PC-3 (cell line): ENCODE measurements at regions not wholly inside any gene's neighbourhood (a gene's known extent, or its start where the extent isn't known, plus 50 kb on each side); places are given as distances from the start of the nearest gene placed in this dataset.

ENCODE experiments used
- ATAC-seq: fragments of 200-7000 bp; cut with Tn5 transposase; 2 replicates; pipeline ENCODE4 v1.9.1; 2020; ENCODE audit warnings: mild to moderate bottlenecking, moderate library complexity
- BruUV-seq: library from RNA; stranded (reverse); fragments of 400-500 nt; replicated peaks from 2 replicates; lab custom pipeline; 2021; lab: Mats Ljungman, UMichigan
- CTCF ChIA-PET: fragments of 300-600 bp; sonication (Branson Sonifier 250); formaldehyde crosslinking; loops from one replicate; lab custom pipeline; 2022; ENCODE audit warnings: antibody characterized with exemption; lab: Charles Lee
- POLR2A ChIA-PET: fragments of 300-600 bp; sonication (Branson Sonifier 250); formaldehyde crosslinking; loops from one replicate; lab custom pipeline; 2022; ENCODE audit warnings: antibody characterized with exemption; ENCODE audit not compliant: unreplicated experiment; lab: Charles Lee
- DNase-seq: peaks from one replicate; pipeline ENCODE4 v3.0.0-alpha.2; 2015
- H2AFZ ChIP-seq: fragments of 300-600 bp; sonication (generic); 2 replicates; pipeline ENCODE4 v1.6.0; 2016; ENCODE audit warnings: antibody characterized with exemption, low read length
- H3F3A ChIP-seq: fragments of 300-600 bp; sonication (generic); one replicate; pipeline ENCODE4 v1.6.0; 2017; ENCODE audit warnings: antibody characterized with exemption, low read length, control low read depth, mild to moderate bottlenecking; ENCODE audit not compliant: unreplicated experiment
- H3K27ac ChIP-seq: fragments of 300-600 bp; sonication (generic); 2 replicates; pipeline ENCODE4 v1.5.1; 2016; ENCODE audit warnings: mild to moderate bottlenecking, low read length
- H3K27me3 ChIP-seq: fragments of 300-600 bp; sonication (generic); 2 replicates; pipeline ENCODE4 v1.6.1; 2016; ENCODE audit warnings: low read length, mixed read lengths
- H3K36me3 ChIP-seq: fragments of 300-600 bp; sonication (generic); 2 replicates; pipeline ENCODE4 v1.6.1; 2016; ENCODE audit warnings: low read depth, mixed run types, low read length, mixed read lengths
- H3K4me1 ChIP-seq: fragments of 300-600 bp; sonication (generic); 2 replicates; pipeline ENCODE4 v1.5.1; 2016; ENCODE audit warnings: low read length; ENCODE audit not compliant: insufficient read depth
- H3K4me2 ChIP-seq: fragments of 300-600 bp; sonication (generic); 2 replicates; pipeline ENCODE4 v1.6.0; 2016; ENCODE audit warnings: low read length
- H3K4me3 ChIP-seq: fragments of 300-600 bp; sonication (generic); 2 replicates; pipeline ENCODE4 v1.5.1; 2016; ENCODE audit warnings: mild to moderate bottlenecking, low read length, mixed read lengths
- H3K79me2 ChIP-seq: fragments of 300-600 bp; sonication (generic); 2 replicates; pipeline ENCODE4 v1.6.1; 2017; ENCODE audit warnings: low read length, mixed read lengths
- H3K9ac ChIP-seq: fragments of 300-600 bp; sonication (generic); 2 replicates; pipeline ENCODE4 v1.6.0; 2016; ENCODE audit warnings: mild to moderate bottlenecking, low read length
- H3K9me2 ChIP-seq: fragments of 300-600 bp; sonication (generic); replicated peaks from 2 replicates; pipeline ENCODE4 v1.6.1; 2016; ENCODE audit warnings: mixed run types, low read length, mixed read lengths
- H3K9me3 ChIP-seq: fragments of 300-600 bp; sonication (generic); 2 replicates; pipeline ENCODE4 v1.6.1; 2016; ENCODE audit warnings: low read length, mixed read lengths
- H4K20me1 ChIP-seq: fragments of 300-600 bp; sonication (generic); 2 replicates; pipeline ENCODE4 v1.6.1; 2016; ENCODE audit warnings: low read length, mixed read lengths
- CTCF ChIP-seq: fragments of 300-600 bp; sonication (generic); conservative IDR thresholded peaks from 2 replicates; pipeline ENCODE4 v1.5.1; 2017; ENCODE audit warnings: antibody characterized with exemption, low read depth, mild to moderate bottlenecking, low read length
- EZH2 ChIP-seq: fragments of 300-600 bp; sonication (generic); IDR thresholded peaks from one replicate; pipeline ENCODE4 v1.6.1; 2017; ENCODE audit warnings: antibody characterized with exemption, mild to moderate bottlenecking, low read length; ENCODE audit not compliant: unreplicated experiment
- EZH2phosphoT487 ChIP-seq: fragments of 300-600 bp; sonication (generic); IDR thresholded peaks from 2 replicates; pipeline ENCODE4 v1.6.1; 2018; ENCODE audit warnings: mild to moderate bottlenecking, antibody characterized with exemption, low read length, borderline replicate concordance
- intact Hi-C: fragments of 100-400 bp; cut with micrococcal nuclease; formaldehyde crosslinking; loops from 2 replicates; pipeline ENCODE4 v1.9.0; 2023

- Histone ChIP-seq H3K4me2 (no peak overlapping the region), H3K36me3 (no peaks in the 10 kb centered on the region), H2AFZ (no peak overlapping the region), H3F3A (no peaks in the 10 kb centered on the region), H3K79me2 (no peaks in the 10 kb centered on the region), H4K20me1 (no peaks in the 10 kb centered on the region), H3K9me2 (no peaks in the 10 kb centered on the region), H3K27me3 (no peaks in the 10 kb centered on the region), H3K4me1 (peaks cover 7% of the 10 kb centered on the region; the same call in 1 of the 2 replicates), H3K4me3 (no peak overlapping the region), H3K9me3 (0 out of 2 replicates have a peak, but pooled peaks cover 3% of the 10 kb centered on the region), H3K9ac (no peak overlapping the region), H3K27ac (no peak overlapping the region)
- DNase-seq (no peak), ATAC-seq (no peak)
- ChIA-PET POLR2A (no interaction called here), CTCF (no interaction called here)
- intact Hi-C loops = no loop called here
- TF ChIP-seq EZH2 (no peak), EZH2phosphoT487 (no peak), CTCF (no peak)
- no TSS peak for BruUV-seq
These were observed 124.1 kb downstream of the GALC start for GRCh38 chr14:87868920-87869319.

GRCh38 chr14:87866116-87866515, 126.9 kb downstream of the GALC start:
- intact Hi-C loops = no loop called here
- no peaks in the 10 kb centered on the region for H4K20me1 ChIP-seq
- H3K79me2 ChIP-seq = no peaks in the 10 kb centered on the region
- peaks cover 7% of the 10 kb centered on the region; the same call in 1 of the 2 replicates for H3K4me1 ChIP-seq
- no peaks in the 10 kb centered on the region for H3K27me3 ChIP-seq
- H3K9me2 ChIP-seq = no peaks in the 10 kb centered on the region
- no peak overlapping the region for H2AFZ ChIP-seq
- H3K9ac ChIP-seq = no peak overlapping the region
- no peak overlapping the region for H3K4me3 ChIP-seq
- no peaks in the 10 kb centered on the region for H3F3A ChIP-seq
- no peak overlapping the region for H3K27ac ChIP-seq
- ChIA-PET POLR2A (no interaction called here), CTCF (no interaction called here)
- no peak for ATAC-seq
- 0 out of 2 replicates have a peak, but pooled peaks cover 3% of the 10 kb centered on the region for H3K9me3 ChIP-seq
- DNase-seq = no peak
- TF ChIP-seq EZH2phosphoT487 = no peak
- TF ChIP-seq CTCF = no peak
- no peak for TF ChIP-seq EZH2
- no peaks in the 10 kb centered on the region for H3K36me3 ChIP-seq
- no TSS peak for BruUV-seq
- no peak overlapping the region for H3K4me2 ChIP-seq

- ChIA-PET CTCF (no interaction called here), POLR2A (no interaction called here)
- Histone ChIP-seq H3K36me3 (no peaks in the 10 kb centered on the region), H3K4me3 (no peak overlapping the region), H3K4me1 (peaks cover 5% of the 10 kb centered on the region; the same call in 1 of the 2 replicates), H3K27me3 (no peaks in the 10 kb centered on the region), H3K9me2 (no peaks in the 10 kb centered on the region), H4K20me1 (no peaks in the 10 kb centered on the region), H3F3A (no peaks in the 10 kb centered on the region), H3K9ac (no peak overlapping the region), H2AFZ (no peak overlapping the region), H3K9me3 (0 out of 2 replicates have a peak, but pooled peaks cover 3% of the 10 kb centered on the region), H3K27ac (no peak overlapping the region), H3K4me2 (no peak overlapping the region), H3K79me2 (no peaks in the 10 kb centered on the region)
- no peak for ATAC-seq
- intact Hi-C loops = no loop called here
- DNase-seq = no peak
- TF ChIP-seq EZH2 (no peak), EZH2phosphoT487 (no peak), CTCF (no peak)
- BruUV-seq = no TSS peak
These were observed 128.4 kb downstream of the GALC start for GRCh38 chr14:87864356-87865270.
